ENCODE measurements at regions not wholly inside any gene's neighbourhood (a gene's known extent, or its start where the extent isn't known, plus 50 kb on each side); places are given as distances from the start of the nearest gene placed in this dataset.
A peak's percentile ranks its signal among the peaks of the same experiment; 100 is the strongest.

DNA sequence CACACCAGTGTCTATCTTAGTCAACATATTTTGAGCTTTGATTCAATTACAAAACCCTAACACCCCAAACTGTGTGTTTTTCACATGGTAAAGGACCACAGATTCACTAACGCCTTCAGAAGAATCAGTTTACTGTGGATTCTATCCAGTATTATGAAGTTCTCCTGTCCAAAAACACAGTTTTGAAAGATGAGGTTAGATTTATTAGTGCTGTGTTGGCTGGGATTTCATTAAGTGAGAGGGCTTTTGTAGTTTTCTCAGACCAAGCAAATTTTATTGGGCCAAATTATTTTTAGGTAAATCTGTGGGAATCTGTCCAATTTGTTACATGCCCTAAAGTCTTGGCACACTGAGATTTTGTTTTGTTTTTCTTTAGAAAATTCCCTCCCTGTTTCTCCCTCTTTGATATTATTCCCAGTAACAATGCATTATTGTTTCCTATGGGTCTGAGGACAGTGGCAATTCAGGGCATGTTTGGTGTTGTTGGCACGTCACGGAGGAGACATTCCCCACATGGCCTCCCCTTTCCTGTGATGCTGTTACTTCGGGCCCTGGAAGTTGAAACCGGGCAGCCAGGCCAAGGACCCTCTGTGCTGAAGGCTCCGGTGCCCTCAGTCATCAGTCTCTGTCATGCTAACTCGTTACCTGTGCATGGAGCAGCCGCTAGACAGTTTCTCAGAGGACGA, 87.5 kb upstream of the ALKAL2 start:
- Histone ChIP-seq H4K12ac (ENCODE audit: low read depth, low read length) (no peak overlapping the region), H3K27me3 (ENCODE audit: insufficient read depth, low read length) (no peaks in the 10 kb centered on the region), H2BK120ac (ENCODE audit: insufficient read depth, low read length, poor library complexity) (no peak overlapping the region), H3K79me1 (ENCODE audit: low read length) (no peaks in the 10 kb centered on the region), H2AFZ (ENCODE audit: insufficient read depth, low read length, poor library complexity) (no peak overlapping the region), H3K14ac (ENCODE audit: low read length) (no peak overlapping the region), H2AK5ac (ENCODE audit: low read length) (no peak overlapping the region), H2BK5ac (ENCODE audit: low read depth, low read length, poor library complexity) (no peak overlapping the region), H3K23ac (ENCODE audit: low read length) (no peak overlapping the region), H3K9me3 (ENCODE audit: insufficient read depth, low read depth, low read length) (no peaks in the 10 kb centered on the region), H4K8ac (ENCODE audit: low read depth, low read length) (no peak overlapping the region), H3K4me2 (ENCODE audit: low read length) (no peak overlapping the region), H3K4ac (ENCODE audit: low read depth, low read length) (no peak overlapping the region), H2BK12ac (ENCODE audit: low read length) (no peak overlapping the region), H3K4me3 (ENCODE audit: low read depth, low read length) (no peak overlapping the region), H4K91ac (ENCODE audit: low read depth, low read length) (no peak overlapping the region), H3K27ac (ENCODE audit: low read depth, low read length) (no peak overlapping the region), H3K4me1 (ENCODE audit: control insufficient read depth in 1 of 2, insufficient read depth in 2 of 2, low read length in 2 of 2) (no peaks in the 10 kb centered on the region), H3K36me3 (ENCODE audit: control insufficient read depth in 1 of 2, insufficient read depth in 2 of 2, low read length in 2 of 2) (no peaks in the 10 kb centered on the region), H3K79me2 (ENCODE audit: control insufficient read depth, insufficient read depth, low read length, poor library complexity) (no peaks in the 10 kb centered on the region), H3K9ac (ENCODE audit: low read length) (peak overlapping the region; percentile 56), H3K18ac (ENCODE audit: low read length) (no peak overlapping the region)
- no CpG with 5 or more reads among the region's 9 CpGs for WGBS (ENCODE audit: extremely low coverage, insufficient coverage, insufficient read length)
- DNase-seq = no peak

DNA sequence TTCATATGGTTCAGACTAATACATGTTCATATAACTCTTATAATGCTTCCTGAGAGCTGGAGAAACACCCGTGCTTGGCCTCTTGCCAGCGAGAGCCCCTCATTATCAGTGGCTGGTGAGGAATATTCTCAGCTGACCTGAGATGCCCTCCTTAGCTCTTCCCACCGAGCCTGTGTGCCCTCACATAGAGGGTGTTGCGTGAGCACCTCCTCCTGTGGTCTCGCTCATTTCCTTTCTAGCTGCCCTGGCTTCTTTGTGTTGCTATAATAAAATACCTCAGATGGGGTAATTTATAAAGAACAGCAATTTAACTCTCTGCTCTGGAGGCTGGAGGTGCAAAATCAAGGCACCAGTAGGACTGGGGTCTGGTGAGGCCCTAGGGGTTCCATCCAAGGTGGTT, 80.5 kb upstream of the ALKAL2 start:
- H4K12ac ChIP-seq (ENCODE audit: low read depth, low read length) = no peak overlapping the region
- no peak overlapping the region for H3K4ac ChIP-seq (ENCODE audit: low read depth, low read length)
- no peaks in the 10 kb centered on the region for H3K4me1 ChIP-seq (ENCODE audit: control insufficient read depth in 1 of 2, insufficient read depth in 2 of 2, low read length in 2 of 2)
- H4K91ac ChIP-seq (ENCODE audit: low read depth, low read length) = no peak overlapping the region
- peaks cover 2% of the 10 kb centered on the region for H3K9me3 ChIP-seq (ENCODE audit: insufficient read depth, low read depth, low read length)
- no peaks in the 10 kb centered on the region for H3K36me3 ChIP-seq (ENCODE audit: control insufficient read depth in 1 of 2, insufficient read depth in 2 of 2, low read length in 2 of 2)
- no peak overlapping the region for H2BK12ac ChIP-seq (ENCODE audit: low read length)
- H3K23ac ChIP-seq (ENCODE audit: low read length) = no peak overlapping the region
- no peaks in the 10 kb centered on the region for H3K27me3 ChIP-seq (ENCODE audit: insufficient read depth, low read length)
- no peaks in the 10 kb centered on the region for H3K79me1 ChIP-seq (ENCODE audit: low read length)
- H2AFZ ChIP-seq (ENCODE audit: insufficient read depth, low read length, poor library complexity) = no peak overlapping the region
- no peak overlapping the region for H2AK5ac ChIP-seq (ENCODE audit: low read length)
- H3K9ac ChIP-seq (ENCODE audit: low read length) = no peak overlapping the region
- H3K18ac ChIP-seq (ENCODE audit: low read length) = no peak overlapping the region
- no peak overlapping the region for H4K8ac ChIP-seq (ENCODE audit: low read depth, low read length)
- H3K4me2 ChIP-seq (ENCODE audit: low read length) = no peak overlapping the region
- H3K4me3 ChIP-seq (ENCODE audit: low read depth, low read length) = no peak overlapping the region
- H3K27ac ChIP-seq (ENCODE audit: low read depth, low read length) = no peak overlapping the region
- H2BK120ac ChIP-seq (ENCODE audit: insufficient read depth, low read length, poor library complexity) = no peak overlapping the region
- H3K79me2 ChIP-seq (ENCODE audit: control insufficient read depth, insufficient read depth, low read length, poor library complexity) = no peaks in the 10 kb centered on the region
- no peak overlapping the region for H2BK5ac ChIP-seq (ENCODE audit: low read depth, low read length, poor library complexity)
- DNase-seq = no peak
- no peak overlapping the region for H3K14ac ChIP-seq (ENCODE audit: low read length)
- no CpG with 5 or more reads among the region's 5 CpGs for WGBS (ENCODE audit: extremely low coverage, insufficient coverage, insufficient read length)

DNA sequence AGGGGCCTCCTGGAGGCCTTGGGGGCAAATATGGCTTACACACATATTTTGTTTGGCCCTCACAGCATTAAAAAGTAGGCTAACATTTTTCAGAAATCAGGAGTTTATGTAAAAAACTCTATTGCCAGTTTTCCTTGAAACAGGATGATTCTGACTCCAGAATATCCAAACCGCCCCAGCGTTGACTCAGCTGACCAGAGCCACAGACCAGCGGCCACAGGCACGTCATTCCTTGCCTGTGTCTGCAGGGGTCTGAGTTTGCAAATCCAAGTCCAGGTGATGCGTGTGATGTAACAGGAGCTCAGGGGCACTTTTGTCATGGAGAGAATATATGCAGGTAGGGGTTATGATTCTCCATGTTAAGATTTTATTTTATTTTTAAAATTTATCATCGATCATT, 79.4 kb upstream of the ALKAL2 start:
- Histone ChIP-seq H2AFZ (ENCODE audit: insufficient read depth, low read length, poor library complexity) (no peak overlapping the region), H3K4me1 (ENCODE audit: control insufficient read depth in 1 of 2, insufficient read depth in 2 of 2, low read length in 2 of 2) (no peaks in the 10 kb centered on the region), H3K27ac (ENCODE audit: low read depth, low read length) (no peak overlapping the region), H3K9ac (ENCODE audit: low read length) (no peak overlapping the region), H3K4me3 (ENCODE audit: low read depth, low read length) (no peak overlapping the region), H3K36me3 (ENCODE audit: control insufficient read depth in 1 of 2, insufficient read depth in 2 of 2, low read length in 2 of 2) (no peaks in the 10 kb centered on the region), H3K14ac (ENCODE audit: low read length) (no peak overlapping the region), H4K8ac (ENCODE audit: low read depth, low read length) (no peak overlapping the region), H3K18ac (ENCODE audit: low read length) (no peak overlapping the region), H4K12ac (ENCODE audit: low read depth, low read length) (no peak overlapping the region), H2BK12ac (ENCODE audit: low read length) (no peak overlapping the region), H3K4me2 (ENCODE audit: low read length) (no peak overlapping the region), H3K23ac (ENCODE audit: low read length) (no peak overlapping the region), H2AK5ac (ENCODE audit: low read length) (no peak overlapping the region), H4K91ac (ENCODE audit: low read depth, low read length) (no peak overlapping the region), H2BK120ac (ENCODE audit: insufficient read depth, low read length, poor library complexity) (no peak overlapping the region), H3K79me1 (ENCODE audit: low read length) (no peaks in the 10 kb centered on the region), H3K4ac (ENCODE audit: low read depth, low read length) (no peak overlapping the region), H2BK5ac (ENCODE audit: low read depth, low read length, poor library complexity) (no peak overlapping the region), H3K27me3 (ENCODE audit: insufficient read depth, low read length) (no peaks in the 10 kb centered on the region), H3K79me2 (ENCODE audit: control insufficient read depth, insufficient read depth, low read length, poor library complexity) (no peaks in the 10 kb centered on the region), H3K9me3 (ENCODE audit: insufficient read depth, low read depth, low read length) (peaks cover 2% of the 10 kb centered on the region)
- DNase-seq = no peak
- no CpG with 5 or more reads among the region's 6 CpGs for WGBS (ENCODE audit: extremely low coverage, insufficient coverage, insufficient read length)

DNA sequence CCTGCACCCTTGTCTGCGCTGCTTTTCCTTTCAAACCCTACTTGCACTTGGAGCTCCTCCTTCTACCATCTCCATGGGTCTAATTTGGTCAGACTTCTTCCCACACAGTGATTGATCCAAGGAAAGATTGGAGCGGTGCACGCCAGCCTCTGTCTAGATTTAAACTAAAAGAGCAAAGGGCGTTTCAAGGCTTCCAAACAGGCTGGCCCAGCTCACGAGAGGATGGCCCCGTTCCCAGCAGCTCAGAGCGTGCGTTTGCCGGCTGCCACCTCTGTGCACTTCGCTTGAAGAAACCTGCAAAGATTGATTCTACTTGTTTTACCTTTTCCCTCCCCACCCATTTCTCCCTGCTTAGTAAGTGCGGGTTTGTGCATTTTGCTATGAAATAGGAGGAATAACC, 78.8 kb upstream of the ALKAL2 start:
- no peaks in the 10 kb centered on the region for H3K27me3 ChIP-seq (ENCODE audit: insufficient read depth, low read length)
- H3K9me3 ChIP-seq (ENCODE audit: insufficient read depth, low read depth, low read length) = peaks cover 2% of the 10 kb centered on the region
- H3K36me3 ChIP-seq (ENCODE audit: control insufficient read depth in 1 of 2, insufficient read depth in 2 of 2, low read length in 2 of 2) = no peaks in the 10 kb centered on the region
- no peak overlapping the region for H4K12ac ChIP-seq (ENCODE audit: low read depth, low read length)
- no peak overlapping the region for H2AFZ ChIP-seq (ENCODE audit: insufficient read depth, low read length, poor library complexity)
- no peak overlapping the region for H2AK5ac ChIP-seq (ENCODE audit: low read length)
- H2BK5ac ChIP-seq (ENCODE audit: low read depth, low read length, poor library complexity) = no peak overlapping the region
- H3K4ac ChIP-seq (ENCODE audit: low read depth, low read length) = no peak overlapping the region
- H3K18ac ChIP-seq (ENCODE audit: low read length) = no peak overlapping the region
- H3K27ac ChIP-seq (ENCODE audit: low read depth, low read length) = no peak overlapping the region
- no peak overlapping the region for H3K4me3 ChIP-seq (ENCODE audit: low read depth, low read length)
- WGBS (ENCODE audit: extremely low coverage, insufficient coverage, insufficient read length) = no CpG with 5 or more reads among the region's 11 CpGs
- no peak overlapping the region for H3K4me2 ChIP-seq (ENCODE audit: low read length)
- H3K23ac ChIP-seq (ENCODE audit: low read length) = no peak overlapping the region
- no peaks in the 10 kb centered on the region for H3K4me1 ChIP-seq (ENCODE audit: control insufficient read depth in 1 of 2, insufficient read depth in 2 of 2, low read length in 2 of 2)
- no peaks in the 10 kb centered on the region for H3K79me1 ChIP-seq (ENCODE audit: low read length)
- no peak overlapping the region for H2BK12ac ChIP-seq (ENCODE audit: low read length)
- no peak overlapping the region for H4K8ac ChIP-seq (ENCODE audit: low read depth, low read length)
- no peak overlapping the region for H4K91ac ChIP-seq (ENCODE audit: low read depth, low read length)
- no peak overlapping the region for H2BK120ac ChIP-seq (ENCODE audit: insufficient read depth, low read length, poor library complexity)
- no peaks in the 10 kb centered on the region for H3K79me2 ChIP-seq (ENCODE audit: control insufficient read depth, insufficient read depth, low read length, poor library complexity)
- H3K9ac ChIP-seq (ENCODE audit: low read length) = no peak overlapping the region
- no peak overlapping the region for H3K14ac ChIP-seq (ENCODE audit: low read length)
- no peak for DNase-seq
